HG02943 (cell line): ENCODE measurements at regions not wholly inside any gene's neighbourhood (a gene's known extent, or its start where the extent isn't known, plus 50 kb on each side); places are given as distances from the start of the nearest gene placed in this dataset.

Experiments used
- ATAC-seq: cut with Tn5 transposase; IDR thresholded peaks from one replicate; pipeline ENCODE4 v1.9.1; 2021; ENCODE audit warnings: mild to moderate bottlenecking, low read depth, moderate library complexity; ENCODE audit not compliant: unreplicated experiment

- no peak for ATAC-seq
These were observed 88.3 kb downstream of the CD24 start for GRCh38 chr6:106886081-106886843.

GRCh38 chr6:106885679-106886078, 88.8 kb downstream of the CD24 start:
- ATAC-seq: no peak

GRCh38 chr6:106884576-106884975, 90.0 kb downstream of the CD24 start:
- ATAC-seq: no peak

GRCh38 chr6:106883808-106884262, 90.7 kb downstream of the CD24 start:
- ATAC-seq: no peak

- no peak for ATAC-seq
These were observed 91.7 kb downstream of the CD24 start for GRCh38 chr6:106882601-106883518.

GRCh38 chr6:106882138-106882537, 92.4 kb downstream of the CD24 start:
- no peak for ATAC-seq

GRCh38 chr6:106880952-106881351, 93.6 kb downstream of the CD24 start:
- no peak for ATAC-seq

GRCh38 chr6:106875782-106876321, 98.7 kb downstream of the CD24 start:
- no peak for ATAC-seq

- no peak for ATAC-seq
These were observed 100.0 kb downstream of the CD24 start for GRCh38 chr6:106874481-106874880.

- no peak for ATAC-seq
These were observed 102.5 kb downstream of the CD24 start for GRCh38 chr6:106872049-106872448.

GRCh38 chr6:106870824-106871717, 103.5 kb downstream of the CD24 start:
- ATAC-seq: no peak

GRCh38 chr6:106870069-106870468, 104.5 kb downstream of the CD24 start:
- no peak for ATAC-seq

GRCh38 chr6:106869203-106869602, 105.3 kb downstream of the CD24 start:
- ATAC-seq: no peak

- ATAC-seq: no peak
These were observed 107.5 kb downstream of the CD24 start for GRCh38 chr6:106866875-106867658.

- ATAC-seq: no peak
These were observed 111.7 kb downstream of the CD24 start for GRCh38 chr6:106862858-106863257.

GRCh38 chr6:106860940-106861339, 113.6 kb downstream of the CD24 start:
- ATAC-seq: no peak

- no peak for ATAC-seq
These were observed 115.9 kb downstream of the CD24 start for GRCh38 chr6:106858653-106859092.

- no peak for ATAC-seq
These were observed 116.5 kb downstream of the CD24 start for GRCh38 chr6:106857771-106858652.
